ENCODE measurements at regions not wholly inside any gene's neighbourhood (a gene's known extent, or its start where the extent isn't known, plus 50 kb on each side); places are given as distances from the start of the nearest gene placed in this dataset.

DNA sequence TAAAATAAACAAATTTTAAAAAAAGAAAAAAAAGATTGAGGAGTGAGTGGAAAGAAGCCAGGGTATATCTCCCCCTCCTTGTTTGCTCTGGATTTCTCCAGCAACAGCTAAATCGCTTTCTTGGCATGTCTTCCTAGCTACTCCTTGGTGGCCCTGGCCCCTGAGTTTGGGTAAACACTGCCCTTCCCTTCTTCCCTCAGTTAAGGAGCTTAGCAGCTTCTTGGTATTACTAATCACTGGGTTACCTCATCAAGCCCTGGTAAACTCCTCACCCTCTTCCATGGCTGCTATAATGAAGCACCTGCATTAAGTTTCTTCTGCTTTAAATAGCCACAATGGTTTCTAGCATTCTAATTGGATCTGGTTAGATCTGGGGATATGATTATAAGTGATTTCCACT lies 269.8 kb downstream of the FZD1 start:
- no peak for TF ChIP-seq POLR2A (IDR thresholded peaks at IDR 0.05; ENCODE audit: low read length)
- TF ChIP-seq GATA1 (IDR thresholded peaks at IDR 0.05; ENCODE audit: low read depth, low read length), result no peak
